Activated CD8-positive, alpha-beta memory T cell treated with anti-CD3 and anti-CD28 coated beads, Interleukin-2, amount 10 ng/mL, durations not matched to agents 7 days and 5 days (primary cell): ENCODE measurements at regions not wholly inside any gene's neighbourhood (a gene's known extent, or its start where the extent isn't known, plus 50 kb on each side); places are given as distances from the start of the nearest gene placed in this dataset.

Source experiments
- ATAC-seq: fragments of 150-1000 bp; cut with Tn5 transposase; one replicate; pipeline ENCODE4 v1.10.0; 2021; ENCODE audit warnings: moderate library complexity
- CTCF ChIA-PET: fragments of 350-600 bp; sonication (Branson Sonifier 250); formaldehyde crosslinking; loops from one replicate; lab custom pipeline; 2021; ENCODE audit warnings: antibody characterized with exemption; lab: Charles Lee
- DNase-seq: peaks from one replicate; pipeline ENCODE4 v3.0.0-alpha.2; 2020
- H3K27ac Mint-ChIP-seq: one replicate; pipeline ENCODE4 v1.8.0; 2021; ENCODE audit warnings: mild to moderate bottlenecking, mixed read lengths
- H3K27me3 Mint-ChIP-seq: one replicate; pipeline ENCODE4 v1.8.0; 2021; ENCODE audit warnings: mixed read lengths
- H3K36me3 Mint-ChIP-seq: one replicate; pipeline ENCODE4 v1.8.0; 2021; ENCODE audit warnings: mild to moderate bottlenecking, mixed read lengths
- H3K4me1 Mint-ChIP-seq: one replicate; pipeline ENCODE4 v1.8.0; 2021; ENCODE audit warnings: mixed read lengths
- H3K4me3 Mint-ChIP-seq: one replicate; pipeline ENCODE4 v1.8.0; 2021; ENCODE audit warnings: mild to moderate bottlenecking, moderate library complexity, mixed read lengths
- H3K9me3 Mint-ChIP-seq: one replicate; pipeline ENCODE4 v1.8.0; 2022; ENCODE audit warnings: low read depth, mixed read lengths

GRCh38 chr14:80395031-80395430 is 183.7 kb upstream of the DIO2 start:
- Mint-ChIP-seq H3K36me3 (no peaks in the 10 kb centered on the region), H3K4me3 (no peak overlapping the region), H3K27ac (no peak overlapping the region), H3K27me3 (no peaks in the 10 kb centered on the region), H3K4me1 (no peaks in the 10 kb centered on the region), H3K9me3 (peaks cover 4% of the 10 kb centered on the region)
- ATAC-seq (no peak), DNase-seq (no peak)
- CTCF ChIA-PET, result no interaction called here

GRCh38 chr14:80393766-80394165 is 182.5 kb upstream of the DIO2 start:
- Mint-ChIP-seq H3K4me3 (no peak overlapping the region), H3K9me3 (peaks cover 4% of the 10 kb centered on the region), H3K27me3 (no peaks in the 10 kb centered on the region), H3K36me3 (no peaks in the 10 kb centered on the region), H3K4me1 (no peaks in the 10 kb centered on the region), H3K27ac (no peak overlapping the region)
- CTCF ChIA-PET, result no interaction called here
- ATAC-seq (no peak), DNase-seq (no peak)

- H3K27me3 Mint-ChIP-seq, result no peaks in the 10 kb centered on the region
- H3K36me3 Mint-ChIP-seq, result no peaks in the 10 kb centered on the region
- no peak for ATAC-seq
- no peaks in the 10 kb centered on the region for H3K4me1 Mint-ChIP-seq
- DNase-seq, result no peak
- no peaks in the 10 kb centered on the region for H3K9me3 Mint-ChIP-seq
- CTCF ChIA-PET, result no interaction called here
- no peak overlapping the region for H3K27ac Mint-ChIP-seq
- no peak overlapping the region for H3K4me3 Mint-ChIP-seq
Measured at GRCh38 chr14:80390906-80391305, 179.6 kb upstream of the DIO2 start.

GRCh38 chr14:80388980-80389711 is 177.8 kb upstream of the DIO2 start:
- H3K4me3 Mint-ChIP-seq, result no peak overlapping the region
- CTCF ChIA-PET, result no interaction called here
- H3K4me1 Mint-ChIP-seq, result no peaks in the 10 kb centered on the region
- no peaks in the 10 kb centered on the region for H3K27me3 Mint-ChIP-seq
- DNase-seq (no peak), ATAC-seq (no peak)
- H3K27ac Mint-ChIP-seq, result no peak overlapping the region
- no peaks in the 10 kb centered on the region for H3K36me3 Mint-ChIP-seq
- no peaks in the 10 kb centered on the region for H3K9me3 Mint-ChIP-seq

GRCh38 chr14:80387563-80387981 is 176.3 kb upstream of the DIO2 start:
- DNase-seq, result no peak
- no peaks in the 10 kb centered on the region for H3K27me3 Mint-ChIP-seq
- no peaks in the 10 kb centered on the region for H3K4me1 Mint-ChIP-seq
- H3K27ac Mint-ChIP-seq, result no peak overlapping the region
- H3K9me3 Mint-ChIP-seq, result no peaks in the 10 kb centered on the region
- no peak for ATAC-seq
- H3K4me3 Mint-ChIP-seq, result no peak overlapping the region
- CTCF ChIA-PET, result no interaction called here
- no peaks in the 10 kb centered on the region for H3K36me3 Mint-ChIP-seq

GRCh38 chr14:80385336-80385735 is 174.0 kb upstream of the DIO2 start:
- H3K4me3 Mint-ChIP-seq, result no peak overlapping the region
- CTCF ChIA-PET, result no interaction called here
- H3K4me1 Mint-ChIP-seq, result no peaks in the 10 kb centered on the region
- H3K27me3 Mint-ChIP-seq, result no peaks in the 10 kb centered on the region
- ATAC-seq (no peak), DNase-seq (no peak)
- no peaks in the 10 kb centered on the region for H3K36me3 Mint-ChIP-seq
- H3K9me3 Mint-ChIP-seq, result no peaks in the 10 kb centered on the region
- no peak overlapping the region for H3K27ac Mint-ChIP-seq

- no peak overlapping the region for H3K27ac Mint-ChIP-seq
- ATAC-seq (no peak), DNase-seq (no peak)
- no peaks in the 10 kb centered on the region for H3K4me1 Mint-ChIP-seq
- CTCF ChIA-PET, result no interaction called here
- no peaks in the 10 kb centered on the region for H3K36me3 Mint-ChIP-seq
- no peaks in the 10 kb centered on the region for H3K9me3 Mint-ChIP-seq
- H3K27me3 Mint-ChIP-seq, result no peaks in the 10 kb centered on the region
- H3K4me3 Mint-ChIP-seq, result no peak overlapping the region
Measured at GRCh38 chr14:80383223-80383622, 171.9 kb upstream of the DIO2 start.

GRCh38 chr14:80381807-80382363 is 170.6 kb upstream of the DIO2 start:
- no peak for ATAC-seq
- Mint-ChIP-seq H3K36me3 (no peaks in the 10 kb centered on the region), H3K9me3 (no peaks in the 10 kb centered on the region), H3K4me3 (no peak overlapping the region), H3K27me3 (no peaks in the 10 kb centered on the region), H3K4me1 (no peaks in the 10 kb centered on the region), H3K27ac (no peak overlapping the region)
- DNase-seq, result no peak
- CTCF ChIA-PET, result no interaction called here

GRCh38 chr14:80379035-80379434 is 167.7 kb upstream of the DIO2 start:
- Mint-ChIP-seq H3K9me3 (no peaks in the 10 kb centered on the region), H3K27me3 (no peaks in the 10 kb centered on the region), H3K4me1 (no peaks in the 10 kb centered on the region), H3K36me3 (no peaks in the 10 kb centered on the region), H3K4me3 (no peak overlapping the region), H3K27ac (no peak overlapping the region)
- ATAC-seq (no peak), DNase-seq (no peak)
- CTCF ChIA-PET, result no interaction called here

- Mint-ChIP-seq H3K27ac (no peak overlapping the region), H3K4me1 (no peaks in the 10 kb centered on the region), H3K9me3 (no peaks in the 10 kb centered on the region), H3K4me3 (no peak overlapping the region), H3K27me3 (no peaks in the 10 kb centered on the region), H3K36me3 (no peaks in the 10 kb centered on the region)
- ATAC-seq (no peak), DNase-seq (no peak)
- CTCF ChIA-PET, result no interaction called here
Measured at GRCh38 chr14:80378084-80378690, 166.9 kb upstream of the DIO2 start.

GRCh38 chr14:80364816-80365215 is 153.5 kb upstream of the DIO2 start:
- H3K27ac Mint-ChIP-seq, result no peak overlapping the region
- CTCF ChIA-PET, result no interaction called here
- no peak for ATAC-seq

GRCh38 chr14:80364274-80364673 is 153.0 kb upstream of the DIO2 start:
- Mint-ChIP-seq H3K27ac (no peak overlapping the region), H3K4me3 (no peak overlapping the region), H3K4me1 (no peaks in the 10 kb centered on the region), H3K27me3 (no peaks in the 10 kb centered on the region), H3K9me3 (peaks cover 2% of the 10 kb centered on the region), H3K36me3 (no peaks in the 10 kb centered on the region)
- DNase-seq (no peak), ATAC-seq (no peak)
- CTCF ChIA-PET, result no interaction called here

More at GRCh38 chr14:80364816-80365215, 153.5 kb upstream of the DIO2 start:
- Mint-ChIP-seq H3K4me3 (no peak overlapping the region), H3K27me3 (no peaks in the 10 kb centered on the region), H3K4me1 (no peaks in the 10 kb centered on the region), H3K36me3 (no peaks in the 10 kb centered on the region), H3K9me3 (peaks cover 2% of the 10 kb centered on the region)
- no peak for DNase-seq

- Mint-ChIP-seq H3K9me3 (peaks cover 2% of the 10 kb centered on the region), H3K27ac (no peak overlapping the region), H3K4me3 (no peak overlapping the region), H3K36me3 (no peaks in the 10 kb centered on the region), H3K4me1 (no peaks in the 10 kb centered on the region), H3K27me3 (no peaks in the 10 kb centered on the region)
- CTCF ChIA-PET, result no interaction called here
- ATAC-seq (no peak), DNase-seq (no peak)
Measured at GRCh38 chr14:80358112-80358511, 146.8 kb upstream of the DIO2 start.

- no peaks in the 10 kb centered on the region for H3K27me3 Mint-ChIP-seq
- DNase-seq, result no peak
- no peak for ATAC-seq
- no peaks in the 10 kb centered on the region for H3K4me1 Mint-ChIP-seq
- H3K36me3 Mint-ChIP-seq, result no peaks in the 10 kb centered on the region
- H3K27ac Mint-ChIP-seq, result no peak overlapping the region
- CTCF ChIA-PET, result no interaction called here
- H3K9me3 Mint-ChIP-seq, result no peaks in the 10 kb centered on the region
- no peak overlapping the region for H3K4me3 Mint-ChIP-seq
Measured at GRCh38 chr14:80356413-80356812, 145.1 kb upstream of the DIO2 start.
